GM12872 (cell line): ENCODE measurements at regions not wholly inside any gene's neighbourhood (a gene's known extent, or its start where the extent isn't known, plus 50 kb on each side); places are given as distances from the start of the nearest gene placed in this dataset.

Experiments used
- TF ChIP-seq, protein P1 (sequence below): IDR thresholded peaks from 3 replicates; pipeline ENCODE4 v1.5.1; 2011; ENCODE audit warnings: low read depth, mild to moderate bottlenecking, low read length, moderate library complexity; ENCODE audit not compliant: insufficient read depth

DNA sequence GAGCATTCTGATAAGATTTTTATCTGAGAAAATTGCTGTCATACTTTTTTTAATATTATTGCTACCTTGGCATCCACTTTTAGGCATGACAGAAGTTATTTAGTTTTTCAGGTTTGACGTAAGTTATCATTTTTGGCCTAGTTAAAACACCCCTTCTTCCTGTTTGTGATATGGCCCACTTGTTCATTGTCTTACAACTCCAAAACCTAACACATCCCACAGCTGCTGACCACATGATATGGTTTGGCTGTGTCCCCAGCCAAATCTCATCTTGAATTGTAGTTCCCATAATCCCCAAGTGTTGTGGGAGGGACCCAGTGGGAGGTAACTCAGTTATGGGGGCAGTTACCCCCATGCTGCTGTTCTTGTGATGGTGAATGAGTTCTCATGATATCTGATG, 388.1 kb downstream of the SLC4A3 start:
- TF ChIP-seq, protein P1, sequence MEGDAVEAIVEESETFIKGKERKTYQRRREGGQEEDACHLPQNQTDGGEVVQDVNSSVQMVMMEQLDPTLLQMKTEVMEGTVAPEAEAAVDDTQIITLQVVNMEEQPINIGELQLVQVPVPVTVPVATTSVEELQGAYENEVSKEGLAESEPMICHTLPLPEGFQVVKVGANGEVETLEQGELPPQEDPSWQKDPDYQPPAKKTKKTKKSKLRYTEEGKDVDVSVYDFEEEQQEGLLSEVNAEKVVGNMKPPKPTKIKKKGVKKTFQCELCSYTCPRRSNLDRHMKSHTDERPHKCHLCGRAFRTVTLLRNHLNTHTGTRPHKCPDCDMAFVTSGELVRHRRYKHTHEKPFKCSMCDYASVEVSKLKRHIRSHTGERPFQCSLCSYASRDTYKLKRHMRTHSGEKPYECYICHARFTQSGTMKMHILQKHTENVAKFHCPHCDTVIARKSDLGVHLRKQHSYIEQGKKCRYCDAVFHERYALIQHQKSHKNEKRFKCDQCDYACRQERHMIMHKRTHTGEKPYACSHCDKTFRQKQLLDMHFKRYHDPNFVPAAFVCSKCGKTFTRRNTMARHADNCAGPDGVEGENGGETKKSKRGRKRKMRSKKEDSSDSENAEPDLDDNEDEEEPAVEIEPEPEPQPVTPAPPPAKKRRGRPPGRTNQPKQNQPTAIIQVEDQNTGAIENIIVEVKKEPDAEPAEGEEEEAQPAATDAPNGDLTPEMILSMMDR: no peak

DNA sequence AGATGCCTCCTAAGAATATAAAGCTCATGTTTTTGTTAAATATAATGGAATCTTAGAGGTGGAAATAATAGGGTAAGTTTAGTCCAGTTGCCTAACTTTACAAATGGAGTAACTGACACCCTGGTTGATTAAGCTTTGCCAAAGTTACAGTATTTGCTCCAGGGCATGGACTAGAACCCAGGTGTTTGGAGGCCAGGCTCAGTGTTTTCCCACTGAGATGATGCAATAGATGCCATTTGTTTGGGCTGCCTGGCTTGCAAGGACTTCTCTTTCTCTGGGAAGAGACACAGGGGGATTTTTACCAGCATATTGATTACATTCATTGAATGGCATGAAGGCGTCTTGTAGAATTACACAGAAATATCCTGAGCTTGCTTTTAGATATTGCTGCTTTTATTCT, 397.8 kb downstream of the SLC4A3 start:
- TF ChIP-seq, protein P1: no peak

DNA sequence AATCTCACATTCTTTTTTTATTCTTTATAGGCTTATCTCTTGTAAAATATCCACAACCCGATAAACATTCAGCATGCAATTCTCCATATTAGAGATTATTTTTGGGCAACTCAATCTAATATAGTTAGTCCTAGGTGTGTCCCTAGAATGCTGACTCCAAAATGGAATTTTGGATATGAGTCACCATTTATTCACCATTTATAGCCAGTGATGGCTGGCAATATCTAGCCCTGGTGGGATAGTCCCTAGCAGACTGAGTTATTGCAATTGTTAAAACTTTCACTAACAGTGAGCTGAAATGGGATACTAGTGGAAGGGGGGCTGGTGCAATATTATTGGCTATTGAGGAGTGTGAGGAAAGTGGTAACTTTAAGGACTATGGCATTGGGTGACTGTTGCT, 401.6 kb downstream of the SLC4A3 start:
- TF ChIP-seq, protein P1: no peak

DNA sequence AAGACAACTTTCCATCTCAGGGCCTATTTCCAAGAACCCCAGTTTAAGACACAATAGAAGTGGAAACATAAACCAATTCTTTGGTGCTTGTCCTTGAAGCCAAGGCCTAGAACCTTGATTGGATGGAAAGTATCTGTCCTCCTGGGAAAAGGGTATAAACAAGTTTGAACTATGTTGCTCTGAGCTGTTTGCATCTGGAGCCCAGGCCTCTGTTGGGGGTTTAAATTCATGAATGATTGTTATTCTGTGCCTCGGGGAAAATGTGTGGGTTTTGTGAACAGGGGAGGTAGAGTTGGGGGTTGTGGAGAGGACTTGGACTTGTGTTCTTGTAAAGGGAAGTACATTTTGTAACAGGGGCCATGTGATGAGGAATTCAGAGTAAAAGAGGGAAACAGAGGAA, 406.1 kb downstream of the SLC4A3 start:
- TF ChIP-seq, protein P1: no peak

DNA sequence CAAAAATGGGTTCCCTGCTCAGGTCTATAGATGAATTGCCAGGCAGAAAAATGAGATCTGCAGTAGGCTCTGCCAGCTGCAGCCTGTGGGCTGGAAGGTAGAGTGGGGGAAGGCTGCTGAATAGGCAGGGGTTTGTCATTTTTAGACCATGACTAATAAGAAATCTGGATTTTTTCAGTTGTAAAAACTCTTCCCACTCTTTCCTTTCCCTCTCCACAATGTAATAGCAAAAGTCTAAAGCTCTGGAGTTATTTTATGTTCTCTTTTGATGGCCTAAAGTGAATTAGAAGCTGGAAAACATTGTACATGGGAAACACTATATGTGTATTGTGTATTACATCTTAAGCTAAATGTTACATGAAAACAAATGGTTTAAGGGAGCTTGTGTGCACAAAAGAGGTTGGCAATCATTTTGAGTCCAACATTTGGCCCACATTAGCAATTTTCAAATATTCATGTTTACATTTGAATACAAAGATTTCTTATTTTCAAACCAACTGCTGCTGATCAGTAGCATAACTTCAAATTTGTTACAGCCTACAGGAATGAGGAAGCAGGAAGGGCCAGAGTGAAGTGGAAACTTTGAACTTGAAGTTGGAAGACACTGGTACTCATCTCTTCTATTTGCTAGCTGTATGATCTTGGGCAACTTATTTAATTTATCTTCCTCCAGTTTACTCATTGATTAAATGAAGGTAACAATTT, 407.1 kb downstream of the SLC4A3 start:
- TF ChIP-seq, protein P1: no peak

DNA sequence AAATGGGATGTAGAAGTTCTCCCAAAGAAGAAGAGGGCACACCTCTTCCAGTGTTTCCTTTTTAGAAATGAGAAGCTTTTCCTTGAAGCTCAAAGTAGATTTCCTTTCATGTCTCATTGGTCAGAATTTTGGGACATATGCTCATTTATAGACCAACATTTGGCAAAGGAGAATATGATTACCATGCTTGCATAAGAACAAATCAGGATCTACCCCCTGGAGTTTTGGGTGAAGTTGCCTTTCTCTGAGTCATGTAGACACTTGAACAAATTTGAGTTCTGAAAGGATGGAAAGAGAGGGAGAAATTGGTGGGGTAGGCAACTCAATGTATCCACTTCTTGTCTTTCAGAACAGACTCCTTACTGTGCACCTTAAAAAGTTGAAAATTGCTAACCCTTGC, 409.0 kb downstream of the SLC4A3 start:
- TF ChIP-seq, protein P1: no peak

DNA sequence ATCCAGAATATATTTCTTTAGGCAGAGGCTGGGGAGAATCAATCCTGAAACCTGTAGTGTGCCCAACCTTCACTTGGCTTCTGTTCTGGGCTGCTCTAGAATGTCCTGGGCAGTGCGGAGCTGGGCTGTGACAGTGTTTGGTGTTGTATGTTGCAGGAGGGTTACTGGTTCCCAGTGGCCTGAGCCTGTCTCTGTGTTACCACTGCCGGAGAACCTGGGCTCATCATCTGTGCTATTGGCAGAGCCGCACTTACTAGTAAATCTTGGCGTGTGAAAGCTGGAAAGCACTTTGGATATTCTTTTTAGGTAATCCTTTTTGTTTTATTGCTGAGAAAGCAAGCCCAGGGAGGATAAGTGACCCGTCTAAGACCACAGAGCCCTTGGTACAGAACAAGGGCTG, 412.9 kb downstream of the SLC4A3 start:
- TF ChIP-seq, protein P1: no peak
